ENCODE measurements at regions not wholly inside any gene's neighbourhood (a gene's known extent, or its start where the extent isn't known, plus 50 kb on each side); places are given as distances from the start of the nearest gene placed in this dataset.

- no peak for DNase-seq
- 71 to 81% (median 73%) methylated on average over 15 to 16 of the region's 16 CpGs for WGBS, 5 donors
- H3K27me3 ChIP-seq (replicated peaks in 1 of 7): peaks cover 0 to 7% (median 0%) of the 10 kb centered on the region in 7 donors
- H3K36me3 ChIP-seq: no peaks in the 10 kb centered on the region
- H3K4me3 ChIP-seq: no peak overlapping the region
- TF ChIP-seq CTCF (IDR thresholded peaks at IDR 0.05 in 8 of 11, conservative IDR thresholded peaks at IDR 0.05 in 3 of 11): no peak
- TF ChIP-seq POLR2AphosphoS5 (IDR thresholded peaks at IDR 0.05): peak in 2 of 3 donors; percentile 72 to 78
- peaks cover 0 to 15% (median 3%) of the 10 kb centered on the region in 6 donors for H3K4me1 ChIP-seq
- intact Hi-C loops (cut with DNase I; ENCODE audit: low total_unique reads): no loop called here
- peak overlapping the region in 3 of 8 donors; percentile 13 to 46 (median 28) for H3K27ac ChIP-seq
- no peaks in the 10 kb centered on the region for H3K9me3 ChIP-seq
Measured at GRCh38 chr7:431658-432111, 88.0 kb downstream of the PDGFA start.

GRCh38 chr7:432256-432655 lies 87.4 kb downstream of the PDGFA start:
- DNase-seq: no peak

GRCh38 chr7:432933-433332 lies 86.7 kb downstream of the PDGFA start:
- peaks cover 0 to 7% (median 0%) of the 10 kb centered on the region in 7 donors for H3K27me3 ChIP-seq (replicated peaks in 1 of 7)
- TF ChIP-seq POLR2A (IDR thresholded peaks at IDR 0.05) (no peak), CTCF (IDR thresholded peaks at IDR 0.05 in 8 of 11, conservative IDR thresholded peaks at IDR 0.05 in 3 of 11) (no peak), POLR2AphosphoS5 (IDR thresholded peaks at IDR 0.05) (no peak)
- 82 to 98% (median 94%) methylated on average over 10 to 11 of the region's 11 CpGs for WGBS, 5 donors

More at GRCh38 chr7:432256-432655, 87.4 kb downstream of the PDGFA start:
- no peak overlapping the region for H3K27ac ChIP-seq
- H3K4me1 ChIP-seq: peaks cover 0 to 15% (median 3%) of the 10 kb centered on the region in 6 donors
- no peaks in the 10 kb centered on the region for H3K36me3 ChIP-seq
- intact Hi-C loops (cut with DNase I; ENCODE audit: low total_unique reads): no loop called here
- TF ChIP-seq POLR2A (IDR thresholded peaks at IDR 0.05): no peak
- TF ChIP-seq POLR2AphosphoS5 (IDR thresholded peaks at IDR 0.05): no peak
- H3K27me3 ChIP-seq (replicated peaks in 1 of 7): peaks cover 0 to 7% (median 0%) of the 10 kb centered on the region in 7 donors
- 76 to 89% (median 87%) methylated on average over 5 to 11 of the region's 11 CpGs for WGBS, 5 donors
- no peaks in the 10 kb centered on the region for H3K9me3 ChIP-seq
- H3K4me3 ChIP-seq: no peak overlapping the region

GRCh38 chr7:433558-433957 lies 86.1 kb downstream of the PDGFA start:
- 84 to 93% (median 88%) methylated on average over 12 to 13 of the region's 13 CpGs for WGBS, 5 donors
- Histone ChIP-seq H3K36me3 (no peaks in the 10 kb centered on the region), H3K27ac (no peak overlapping the region), H3K9me3 (no peaks in the 10 kb centered on the region), H3K27me3 (replicated peaks in 1 of 7) (peaks cover 0 to 7% (median 0%) of the 10 kb centered on the region in 7 donors), H3K4me3 (no peak overlapping the region), H3K4me1 (peaks cover 0 to 15% (median 3%) of the 10 kb centered on the region in 6 donors)
- DNase-seq: no peak
- no peak for TF ChIP-seq POLR2AphosphoS5 (IDR thresholded peaks at IDR 0.05)
- TF ChIP-seq POLR2A (IDR thresholded peaks at IDR 0.05): no peak
- TF ChIP-seq CTCF (IDR thresholded peaks at IDR 0.05 in 8 of 11, conservative IDR thresholded peaks at IDR 0.05 in 3 of 11): no peak
- intact Hi-C loops (cut with DNase I; ENCODE audit: low total_unique reads): no loop called here

More at GRCh38 chr7:432933-433332, 86.7 kb downstream of the PDGFA start:
- H3K9me3 ChIP-seq: no peaks in the 10 kb centered on the region
- intact Hi-C loops (cut with DNase I; ENCODE audit: low total_unique reads): no loop called here
- H3K4me1 ChIP-seq: peaks cover 0 to 15% (median 3%) of the 10 kb centered on the region in 6 donors
- H3K4me3 ChIP-seq: no peak overlapping the region
- no peaks in the 10 kb centered on the region for H3K36me3 ChIP-seq
- no peak overlapping the region for H3K27ac ChIP-seq
- DNase-seq: no peak
